GM12872 (cell line): ENCODE measurements at regions not wholly inside any gene's neighbourhood (a gene's known extent, or its start where the extent isn't known, plus 50 kb on each side); places are given as distances from the start of the nearest gene placed in this dataset.

Experiments
- TF ChIP-seq, protein P1 (sequence below): IDR thresholded peaks from 3 replicates; pipeline ENCODE4 v1.5.1; 2011; ENCODE audit warnings: low read depth, mild to moderate bottlenecking, low read length, moderate library complexity; ENCODE audit not compliant: insufficient read depth

- TF ChIP-seq, protein P1, sequence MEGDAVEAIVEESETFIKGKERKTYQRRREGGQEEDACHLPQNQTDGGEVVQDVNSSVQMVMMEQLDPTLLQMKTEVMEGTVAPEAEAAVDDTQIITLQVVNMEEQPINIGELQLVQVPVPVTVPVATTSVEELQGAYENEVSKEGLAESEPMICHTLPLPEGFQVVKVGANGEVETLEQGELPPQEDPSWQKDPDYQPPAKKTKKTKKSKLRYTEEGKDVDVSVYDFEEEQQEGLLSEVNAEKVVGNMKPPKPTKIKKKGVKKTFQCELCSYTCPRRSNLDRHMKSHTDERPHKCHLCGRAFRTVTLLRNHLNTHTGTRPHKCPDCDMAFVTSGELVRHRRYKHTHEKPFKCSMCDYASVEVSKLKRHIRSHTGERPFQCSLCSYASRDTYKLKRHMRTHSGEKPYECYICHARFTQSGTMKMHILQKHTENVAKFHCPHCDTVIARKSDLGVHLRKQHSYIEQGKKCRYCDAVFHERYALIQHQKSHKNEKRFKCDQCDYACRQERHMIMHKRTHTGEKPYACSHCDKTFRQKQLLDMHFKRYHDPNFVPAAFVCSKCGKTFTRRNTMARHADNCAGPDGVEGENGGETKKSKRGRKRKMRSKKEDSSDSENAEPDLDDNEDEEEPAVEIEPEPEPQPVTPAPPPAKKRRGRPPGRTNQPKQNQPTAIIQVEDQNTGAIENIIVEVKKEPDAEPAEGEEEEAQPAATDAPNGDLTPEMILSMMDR, result no peak
Observed at GRCh38 chr20:6845141-6845540, 77.7 kb downstream of the BMP2 start.

DNA sequence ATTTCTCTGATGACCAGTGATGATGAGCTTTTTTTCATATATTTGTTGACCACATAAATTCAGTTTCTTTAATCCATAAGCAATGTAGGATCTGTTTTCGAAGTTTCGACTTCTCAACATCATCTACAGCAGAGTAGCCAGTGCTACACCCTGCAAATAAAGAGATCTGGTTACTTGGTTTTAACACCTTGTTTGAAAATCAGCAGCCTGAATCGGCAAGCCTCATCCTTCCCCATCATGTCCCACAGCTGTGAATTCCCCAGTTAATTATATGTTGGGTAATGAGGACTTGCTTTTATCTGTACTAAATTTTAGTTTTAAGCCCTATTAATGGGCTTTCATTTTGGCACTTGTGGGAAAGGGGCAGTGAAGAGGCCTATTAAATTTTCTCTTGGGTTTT is 80.6 kb downstream of the BMP2 start:
- TF ChIP-seq, protein P1, result no peak

- TF ChIP-seq, protein P1, result no peak
Observed at GRCh38 chr20:6848992-6849391, 81.5 kb downstream of the BMP2 start.

DNA sequence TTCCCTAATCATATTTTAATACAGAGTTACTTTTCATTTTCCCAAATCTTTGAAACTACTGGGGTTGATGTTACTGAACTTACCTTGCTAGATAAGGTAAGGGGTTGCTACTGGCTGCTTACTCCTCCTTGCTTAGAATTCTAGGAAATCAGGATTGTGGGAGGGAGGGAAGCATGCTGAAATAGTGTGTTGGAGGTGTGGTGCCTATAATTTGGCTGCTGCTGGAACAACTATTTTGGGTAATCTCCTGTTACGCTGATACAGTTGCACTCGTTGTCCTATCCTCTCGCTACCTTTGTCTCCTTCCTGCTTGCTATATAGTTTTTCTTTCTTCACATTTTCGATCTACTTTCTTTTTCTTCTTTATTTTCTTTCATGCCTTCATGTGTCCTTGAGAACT is 83.7 kb downstream of the BMP2 start:
- TF ChIP-seq, protein P1, result no peak

- TF ChIP-seq, protein P1, result no peak
Observed at GRCh38 chr20:6852478-6852877, 85.0 kb downstream of the BMP2 start.

DNA sequence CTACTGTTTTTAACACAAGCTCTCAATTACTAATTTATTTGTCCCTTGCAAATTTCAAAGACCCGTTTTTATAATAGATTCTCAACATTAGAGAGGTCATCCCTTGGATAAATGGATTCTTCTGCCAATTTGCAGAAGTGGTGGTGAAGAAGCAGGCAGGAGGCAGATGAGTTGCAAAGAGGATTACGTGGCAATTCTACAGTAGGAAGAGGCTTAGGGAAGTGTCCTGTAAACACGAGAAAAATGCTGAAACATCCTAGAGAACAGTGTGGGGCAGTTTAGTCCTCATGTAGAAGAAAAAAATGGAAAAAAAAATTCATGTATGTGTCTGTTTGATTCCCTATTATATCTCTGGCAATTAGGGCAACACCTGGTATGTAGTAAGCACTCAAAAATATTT is 87.6 kb downstream of the BMP2 start:
- TF ChIP-seq, protein P1, result no peak

DNA sequence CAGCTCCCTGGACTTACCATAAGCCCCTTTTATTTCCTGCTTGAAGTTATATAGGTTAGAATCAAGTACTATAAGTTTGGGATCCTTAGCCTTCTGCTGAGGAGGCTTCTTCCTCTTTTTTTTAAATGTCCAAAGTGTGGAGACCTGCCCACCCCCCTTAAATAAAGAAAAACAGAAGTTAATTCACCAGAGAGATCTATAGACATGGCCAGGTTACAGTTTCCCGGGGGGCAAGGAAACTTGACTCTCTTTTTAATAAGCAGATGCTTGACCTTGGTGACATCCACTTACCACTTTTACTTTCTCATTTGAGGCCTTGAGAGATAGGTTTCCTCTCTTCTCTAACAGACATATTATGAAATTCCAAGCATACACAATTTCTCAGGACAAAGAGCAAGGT is 88.3 kb downstream of the BMP2 start:
- TF ChIP-seq, protein P1, result no peak

DNA sequence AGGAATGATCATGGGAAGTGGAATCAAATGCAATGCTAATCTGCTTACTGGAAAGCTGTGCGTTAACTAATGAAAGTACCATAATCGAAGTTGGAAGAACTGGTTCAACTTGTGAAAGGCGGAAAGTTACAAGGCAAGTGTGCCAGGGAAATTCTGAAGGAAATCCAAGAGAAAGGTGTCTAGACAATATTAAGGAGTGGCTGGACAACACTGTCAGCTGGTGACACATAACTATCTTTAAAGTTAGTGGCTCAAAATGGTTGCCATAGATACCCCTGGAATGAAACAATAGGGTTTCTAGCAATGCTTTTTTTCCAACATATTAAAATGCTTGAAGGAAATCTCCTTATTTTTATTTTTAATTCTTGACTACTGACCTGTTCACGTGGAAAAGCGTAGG is 90.4 kb downstream of the BMP2 start:
- TF ChIP-seq, protein P1, result no peak
